ENCODE measurements at regions not wholly inside any gene's neighbourhood (a gene's known extent, or its start where the extent isn't known, plus 50 kb on each side); places are given as distances from the start of the nearest gene placed in this dataset.

- no peak for TF ChIP-seq CTCF (conservative IDR thresholded peaks at IDR 0.05; ENCODE audit: low read length)
- TF ChIP-seq EZH2phosphoT487 (IDR thresholded peaks at IDR 0.05; ENCODE audit: borderline replicate concordance), result no peak
Observed at GRCh38 chr21:36564647-36565046, 84.7 kb upstream of the CLDN14 start.
